ENCODE measurements at regions not wholly inside any gene's neighbourhood (a gene's known extent, or its start where the extent isn't known, plus 50 kb on each side); places are given as distances from the start of the nearest gene placed in this dataset.

DNA sequence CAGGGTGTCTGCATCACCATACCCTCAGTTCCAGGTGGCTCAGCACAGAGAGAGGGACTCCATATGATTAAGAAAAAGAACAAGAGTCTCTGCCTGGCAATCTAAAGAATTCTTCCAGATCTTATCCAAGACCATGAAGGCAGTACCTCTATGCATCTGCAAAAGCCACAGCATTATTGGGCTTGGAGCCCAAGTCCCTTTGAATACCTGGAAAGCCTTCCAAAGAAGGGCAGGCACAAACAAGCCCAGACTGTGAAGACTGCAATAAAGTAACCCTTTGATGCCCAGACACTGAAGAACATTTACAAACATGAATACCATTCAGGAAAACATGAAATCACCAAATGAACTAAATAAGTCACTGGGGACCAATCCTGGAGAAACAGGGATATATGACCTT lies 60.9 kb upstream of the DIPK2A start:
- TF ChIP-seq MXI1 (IDR thresholded peaks at IDR 0.05; ENCODE audit: low read depth, low read length) (no peak), FOXM1 (IDR thresholded peaks at IDR 0.05; ENCODE audit: low read depth) (no peak), POLR2AphosphoS5 (IDR thresholded peaks at IDR 0.05; ENCODE audit: low read depth, low read length) (no peak), ZBTB33 (IDR thresholded peaks at IDR 0.05; ENCODE audit: borderline replicate concordance, low read depth) (no peak), EZH2phosphoT487 (IDR thresholded peaks at IDR 0.05; ENCODE audit: borderline replicate concordance, low read depth) (no peak), SMC3 (IDR thresholded peaks at IDR 0.05; ENCODE audit: low read depth, low read length) (no peak)
- TF ChIP-seq, protein P1, sequence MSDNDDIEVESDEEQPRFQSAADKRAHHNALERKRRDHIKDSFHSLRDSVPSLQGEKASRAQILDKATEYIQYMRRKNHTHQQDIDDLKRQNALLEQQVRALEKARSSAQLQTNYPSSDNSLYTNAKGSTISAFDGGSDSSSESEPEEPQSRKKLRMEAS (IDR thresholded peaks at IDR 0.05; ENCODE audit: low read depth), result no peak
